ENCODE measurements at regions not wholly inside any gene's neighbourhood (a gene's known extent, or its start where the extent isn't known, plus 50 kb on each side); places are given as distances from the start of the nearest gene placed in this dataset.

DNA sequence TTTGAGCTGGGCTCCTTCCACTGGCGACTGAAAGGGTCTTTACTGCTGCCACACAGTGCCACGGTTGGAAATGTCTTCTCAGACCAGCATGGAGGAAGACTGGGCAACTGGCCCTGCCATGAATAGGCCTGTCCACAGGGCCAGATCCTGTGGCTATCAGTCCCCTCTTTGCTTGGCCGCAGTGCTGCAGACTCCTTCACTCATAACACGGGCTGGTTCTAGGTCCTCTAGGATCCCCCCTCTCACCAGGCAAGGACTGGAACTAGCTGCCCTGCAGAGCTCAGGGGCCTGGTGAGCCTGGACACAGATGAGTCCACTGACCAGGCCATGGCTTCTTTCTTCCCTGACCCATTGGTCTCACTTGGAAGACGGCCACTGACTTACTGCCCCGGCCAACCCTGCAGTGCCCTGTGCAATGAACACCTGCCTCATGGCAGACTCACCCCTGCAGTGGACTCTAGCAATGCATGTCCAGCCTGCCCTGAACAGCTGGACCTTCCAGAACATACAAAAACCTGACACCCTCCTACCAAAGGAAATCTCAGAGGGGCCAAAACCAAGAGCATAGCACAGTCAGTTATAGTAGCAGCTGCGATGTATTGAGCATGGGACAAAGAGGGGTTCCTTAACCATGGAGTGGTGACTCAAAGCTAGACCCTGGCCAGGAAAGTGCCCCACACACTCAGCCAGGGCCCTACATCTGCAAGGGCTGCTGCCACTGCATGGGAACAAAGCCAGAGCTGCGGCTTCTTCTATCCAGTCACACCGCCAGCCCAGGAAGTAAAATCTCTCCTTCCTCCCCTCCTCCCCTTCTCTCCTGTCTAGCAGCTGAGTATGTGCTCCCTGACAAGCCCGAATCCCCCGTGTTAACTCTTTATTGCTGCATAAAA lies 72.1 kb upstream of the ITGA11 start:
- Histone ChIP-seq H2AFZ (ENCODE audit: low read depth, low read length) (no peak overlapping the region), H3K27ac (ENCODE audit: insufficient read depth, low read depth, low read length) (no peak overlapping the region), H3K79me2 (ENCODE audit: control insufficient read depth, insufficient read depth, low read length) (no peaks in the 10 kb centered on the region), H3K36me3 (ENCODE audit: control insufficient read depth in 2 of 2, extremely low read depth in 1 of 2, insufficient read depth in 2 of 2, low read length in 2 of 2) (no peaks in the 10 kb centered on the region), H3K27me3 (ENCODE audit: control insufficient read depth in 2 of 2, insufficient read depth in 2 of 2, low read length in 2 of 2) (peaks cover 2 to 5% of the 10 kb centered on the region in 2 experiments), H3K9ac (replicated peaks; ENCODE audit: extremely low read depth, insufficient read depth, low read length) (no peak overlapping the region), H3K9me3 (replicated peaks; ENCODE audit: control insufficient read depth, insufficient read depth, low read length) (no peaks in the 10 kb centered on the region), H3K4me2 (ENCODE audit: insufficient read depth, low read length) (no peak overlapping the region), H3K4me3 (replicated peaks in 1 of 3; ENCODE audit: insufficient read depth in 1 of 3, low read depth in 1 of 3, low read length in 3 of 3) (no peak overlapping the region), H3K9me1 (replicated peaks; ENCODE audit: control insufficient read depth, extremely low read depth, insufficient read depth, low read length) (no peaks in the 10 kb centered on the region), H3K4me1 (ENCODE audit: control insufficient read depth, extremely low read depth, insufficient read depth, low read length) (no peaks in the 10 kb centered on the region), H4K20me1 (replicated peaks; ENCODE audit: control insufficient read depth, extremely low read depth, insufficient read depth, low read length) (no peaks in the 10 kb centered on the region)
- intact Hi-C loops (cut with micrococcal nuclease): no loop called here
- dilution Hi-C loops (cut with MboI; ENCODE audit: extremely low pct_ligation_motif_present, low sequenced_read_pairs): no loop called here
- POLR2A ChIA-PET: no interaction called here
- FAIRE-seq (no peak), DNase-seq (ENCODE audit: low read depth, low spot score) (no peak)
- no peak for TF ChIP-seq POLR2A (IDR thresholded peaks at IDR 0.05; ENCODE audit: low read depth, low read length)
- TF ChIP-seq GATA2 (IDR thresholded peaks at IDR 0.05; ENCODE audit: insufficient read depth, insufficient read length, low read depth, low read length): no peak
- TF ChIP-seq POLR2AphosphoS5 (IDR thresholded peaks at IDR 0.05; ENCODE audit: insufficient read depth, low read depth, low read length): no peak
- TF ChIP-seq EZH2 (IDR thresholded peaks at IDR 0.05; ENCODE audit: borderline replicate concordance, low read depth, low read length, severe bottlenecking): no peak
- no peak for TF ChIP-seq JUN (IDR thresholded peaks at IDR 0.05; ENCODE audit: borderline replicate concordance, insufficient read depth, insufficient read length, low read depth)
- TF ChIP-seq, protein P1, sequence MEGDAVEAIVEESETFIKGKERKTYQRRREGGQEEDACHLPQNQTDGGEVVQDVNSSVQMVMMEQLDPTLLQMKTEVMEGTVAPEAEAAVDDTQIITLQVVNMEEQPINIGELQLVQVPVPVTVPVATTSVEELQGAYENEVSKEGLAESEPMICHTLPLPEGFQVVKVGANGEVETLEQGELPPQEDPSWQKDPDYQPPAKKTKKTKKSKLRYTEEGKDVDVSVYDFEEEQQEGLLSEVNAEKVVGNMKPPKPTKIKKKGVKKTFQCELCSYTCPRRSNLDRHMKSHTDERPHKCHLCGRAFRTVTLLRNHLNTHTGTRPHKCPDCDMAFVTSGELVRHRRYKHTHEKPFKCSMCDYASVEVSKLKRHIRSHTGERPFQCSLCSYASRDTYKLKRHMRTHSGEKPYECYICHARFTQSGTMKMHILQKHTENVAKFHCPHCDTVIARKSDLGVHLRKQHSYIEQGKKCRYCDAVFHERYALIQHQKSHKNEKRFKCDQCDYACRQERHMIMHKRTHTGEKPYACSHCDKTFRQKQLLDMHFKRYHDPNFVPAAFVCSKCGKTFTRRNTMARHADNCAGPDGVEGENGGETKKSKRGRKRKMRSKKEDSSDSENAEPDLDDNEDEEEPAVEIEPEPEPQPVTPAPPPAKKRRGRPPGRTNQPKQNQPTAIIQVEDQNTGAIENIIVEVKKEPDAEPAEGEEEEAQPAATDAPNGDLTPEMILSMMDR (IDR thresholded peaks at IDR 0.05; ENCODE audit: extremely low read depth in 1 of 2, insufficient read depth in 1 of 2, low read depth in 1 of 2, low read length in 2 of 2): no peak
- CTCF ChIA-PET: interaction anchor here (0.6 to 2.5 kb wide), 3 partner anchors 23 to 198 kb away, joined by 3 to 7 read pairs (median 6); no protein-coding TSS in a partner anchor
- BruUV-seq (replicated peaks): no TSS peak

All from endothelial cell of umbilical vein (primary cell).